SK-N-SH treated with all-trans-retinoic acid at 6 μM for 48 hours (cell line): ENCODE measurements at regions not wholly inside any gene's neighbourhood (a gene's known extent, or its start where the extent isn't known, plus 50 kb on each side); places are given as distances from the start of the nearest gene placed in this dataset.

ENCODE experiments used
- ARNTL ChIP-seq: fragments of 450-650 bp; formaldehyde crosslinking; IDR thresholded peaks from 2 replicates; pipeline ENCODE4 v1.5.0; 2020; ENCODE audit warnings: low read depth, mild to moderate bottlenecking, moderate library complexity, borderline replicate concordance
- CREB5 ChIP-seq: fragments of 250-450 bp; sonication (Bioruptor Pico); IDR thresholded peaks from 2 replicates; pipeline ENCODE4 v1.5.1; 2020; ENCODE audit warnings: low read depth, mild to moderate bottlenecking, moderate library complexity
- CSRNP3 ChIP-seq: fragments of 250-450 bp; sonication (Bioruptor Pico); IDR thresholded peaks from 2 replicates; pipeline ENCODE4 v1.5.1; 2021; ENCODE audit warnings: mild to moderate bottlenecking, moderate library complexity
- GLIS3 ChIP-seq: fragments of 250-450 bp; sonication (Bioruptor Pico); IDR thresholded peaks from 2 replicates; pipeline ENCODE4 v1.5.0; 2020; ENCODE audit warnings: mild to moderate bottlenecking, moderate library complexity
- RARB ChIP-seq: fragments of 250-450 bp; sonication (Bioruptor Pico); IDR thresholded peaks from 2 replicates; pipeline ENCODE4 v1.8.0; 2021; ENCODE audit warnings: mild to moderate bottlenecking, moderate library complexity
- ZFP30 ChIP-seq: fragments of 450-650 bp; formaldehyde crosslinking; IDR thresholded peaks from 2 replicates; pipeline ENCODE4 v1.5.0; 2022; ENCODE audit warnings: mild to moderate bottlenecking, moderate library complexity
- TF ChIP-seq, protein P1 (sequence below): fragments of 250-450 bp; sonication (Bioruptor Pico); IDR thresholded peaks from 2 replicates; pipeline ENCODE4 v1.8.0; 2020; ENCODE audit warnings: mild to moderate bottlenecking, moderate library complexity, borderline replicate concordance

DNA sequence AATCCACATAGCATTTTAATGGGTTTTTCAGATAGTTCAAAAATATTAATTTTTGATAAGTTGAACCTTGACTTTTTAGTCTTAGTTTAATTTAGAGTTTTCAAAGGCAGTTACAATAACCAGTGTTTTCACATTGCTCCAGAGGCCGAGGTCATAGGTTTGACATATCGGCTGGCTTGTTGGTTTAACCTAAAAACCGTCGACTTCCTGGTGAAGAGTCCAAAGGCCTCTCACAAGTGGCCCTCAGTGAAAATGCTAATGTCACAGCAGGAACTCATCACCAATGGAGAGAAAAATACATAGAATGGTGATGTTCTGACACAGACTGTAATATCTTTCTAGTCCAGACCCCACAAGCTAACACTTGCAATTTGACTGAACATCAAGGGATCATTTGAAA lies 642.3 kb downstream of the PLOD2 start:
- TF ChIP-seq ARNTL (CRISPR knock-in tag) (no peak), CSRNP3 (CRISPR knock-in tag) (no peak), ZFP30 (CRISPR knock-in tag) (no peak), CREB5 (CRISPR knock-in tag) (no peak), GLIS3 (CRISPR knock-in tag) (no peak), RARB (CRISPR knock-in tag) (no peak)
- TF ChIP-seq, protein P1, sequence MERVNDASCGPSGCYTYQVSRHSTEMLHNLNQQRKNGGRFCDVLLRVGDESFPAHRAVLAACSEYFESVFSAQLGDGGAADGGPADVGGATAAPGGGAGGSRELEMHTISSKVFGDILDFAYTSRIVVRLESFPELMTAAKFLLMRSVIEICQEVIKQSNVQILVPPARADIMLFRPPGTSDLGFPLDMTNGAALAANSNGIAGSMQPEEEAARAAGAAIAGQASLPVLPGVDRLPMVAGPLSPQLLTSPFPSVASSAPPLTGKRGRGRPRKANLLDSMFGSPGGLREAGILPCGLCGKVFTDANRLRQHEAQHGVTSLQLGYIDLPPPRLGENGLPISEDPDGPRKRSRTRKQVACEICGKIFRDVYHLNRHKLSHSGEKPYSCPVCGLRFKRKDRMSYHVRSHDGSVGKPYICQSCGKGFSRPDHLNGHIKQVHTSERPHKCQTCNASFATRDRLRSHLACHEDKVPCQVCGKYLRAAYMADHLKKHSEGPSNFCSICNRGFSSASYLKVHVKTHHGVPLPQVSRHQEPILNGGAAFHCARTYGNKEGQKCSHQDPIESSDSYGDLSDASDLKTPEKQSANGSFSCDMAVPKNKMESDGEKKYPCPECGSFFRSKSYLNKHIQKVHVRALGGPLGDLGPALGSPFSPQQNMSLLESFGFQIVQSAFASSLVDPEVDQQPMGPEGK, result no peak
